ENCODE measurements at regions not wholly inside any gene's neighbourhood (a gene's known extent, or its start where the extent isn't known, plus 50 kb on each side); places are given as distances from the start of the nearest gene placed in this dataset.

DNA sequence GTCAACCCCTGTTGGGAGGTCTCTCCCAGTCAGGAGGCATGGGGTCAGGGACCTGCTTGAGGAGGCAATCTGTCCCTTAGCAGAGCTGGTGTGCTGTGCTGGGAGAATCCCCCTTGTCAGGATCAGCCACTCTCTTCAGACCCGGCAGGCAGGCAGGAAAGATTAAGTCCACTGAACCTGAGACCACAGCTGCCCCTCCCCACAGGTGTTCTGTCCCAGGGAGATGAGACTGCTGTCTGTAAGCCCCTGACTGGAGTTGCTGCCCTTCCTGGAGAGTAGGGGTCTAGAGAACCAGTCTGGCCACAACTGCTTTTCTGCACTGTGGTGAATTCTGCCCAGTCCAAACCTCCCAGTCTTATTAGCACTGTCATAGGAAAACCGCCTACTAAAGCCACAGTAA lies 677.8 kb upstream of the POU3F2 start:
- intact Hi-C loops (cut with DNase I), result no loop called here
- Histone ChIP-seq H3K4me1 (no peaks in the 10 kb centered on the region), H3K36me3 (no peaks in the 10 kb centered on the region), H3K27ac (no peak overlapping the region), H3K4me3 (no peak overlapping the region), H3K27me3 (no peaks in the 10 kb centered on the region), H3K9me3 (peaks cover 0 to 14% of the 10 kb centered on the region in 2 donors)
- TF ChIP-seq, protein P1, sequence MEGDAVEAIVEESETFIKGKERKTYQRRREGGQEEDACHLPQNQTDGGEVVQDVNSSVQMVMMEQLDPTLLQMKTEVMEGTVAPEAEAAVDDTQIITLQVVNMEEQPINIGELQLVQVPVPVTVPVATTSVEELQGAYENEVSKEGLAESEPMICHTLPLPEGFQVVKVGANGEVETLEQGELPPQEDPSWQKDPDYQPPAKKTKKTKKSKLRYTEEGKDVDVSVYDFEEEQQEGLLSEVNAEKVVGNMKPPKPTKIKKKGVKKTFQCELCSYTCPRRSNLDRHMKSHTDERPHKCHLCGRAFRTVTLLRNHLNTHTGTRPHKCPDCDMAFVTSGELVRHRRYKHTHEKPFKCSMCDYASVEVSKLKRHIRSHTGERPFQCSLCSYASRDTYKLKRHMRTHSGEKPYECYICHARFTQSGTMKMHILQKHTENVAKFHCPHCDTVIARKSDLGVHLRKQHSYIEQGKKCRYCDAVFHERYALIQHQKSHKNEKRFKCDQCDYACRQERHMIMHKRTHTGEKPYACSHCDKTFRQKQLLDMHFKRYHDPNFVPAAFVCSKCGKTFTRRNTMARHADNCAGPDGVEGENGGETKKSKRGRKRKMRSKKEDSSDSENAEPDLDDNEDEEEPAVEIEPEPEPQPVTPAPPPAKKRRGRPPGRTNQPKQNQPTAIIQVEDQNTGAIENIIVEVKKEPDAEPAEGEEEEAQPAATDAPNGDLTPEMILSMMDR (IDR thresholded peaks at IDR 0.05), result no peak
- no peak for DNase-seq
- ATAC-seq, result no peak

DNA sequence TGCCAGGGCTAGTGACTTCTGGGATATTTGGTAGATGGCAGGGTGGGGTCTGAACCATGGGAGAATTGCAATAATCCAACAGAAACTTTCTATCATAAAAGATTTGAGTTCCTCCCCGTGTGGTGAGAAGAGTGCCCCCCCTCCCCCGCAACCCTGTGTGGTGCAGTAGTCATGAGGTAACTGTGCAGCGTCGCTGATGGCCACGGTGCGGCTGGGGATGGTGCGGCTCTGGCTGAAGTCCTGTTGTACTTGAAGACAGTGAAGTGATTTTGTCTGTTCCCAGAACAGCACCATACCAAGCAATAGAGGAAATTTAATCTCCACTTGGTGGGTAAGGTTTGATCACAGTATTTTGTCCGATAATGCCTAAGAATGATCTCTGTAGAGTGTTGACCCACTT lies 654.8 kb upstream of the POU3F2 start:
- H3K4me1 ChIP-seq, result no peaks in the 10 kb centered on the region
- H3K9me3 ChIP-seq, result peaks cover 0 to 2% of the 10 kb centered on the region in 2 donors
- TF ChIP-seq, protein P1 (IDR thresholded peaks at IDR 0.05), result no peak
- no peak overlapping the region for H3K4me3 ChIP-seq
- ATAC-seq (no peak), DNase-seq (peak in 1 of 4 donors; percentile 57)
- H3K27ac ChIP-seq, result no peak overlapping the region
- H3K27me3 ChIP-seq, result no peaks in the 10 kb centered on the region
- H3K36me3 ChIP-seq, result no peaks in the 10 kb centered on the region
- intact Hi-C loops (cut with DNase I), result no loop called here

DNA sequence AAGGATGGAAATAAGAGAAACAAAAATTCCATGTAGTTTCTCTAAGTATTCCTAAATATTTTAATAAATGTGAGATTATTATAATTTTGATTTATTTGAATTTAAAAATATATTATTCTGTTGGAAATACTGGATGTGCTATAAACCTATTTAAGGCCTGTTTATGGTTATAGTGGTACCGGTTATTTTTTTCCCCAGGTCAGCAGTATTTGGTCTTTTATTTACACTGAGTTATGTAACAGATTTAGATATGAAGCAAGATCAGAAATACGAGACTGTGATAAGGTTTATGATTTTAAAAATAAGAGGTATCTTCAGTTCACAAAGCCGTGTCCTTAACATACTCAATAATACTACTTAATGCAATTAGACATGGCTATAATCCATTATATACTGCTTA lies 634.3 kb upstream of the POU3F2 start:
- no peaks in the 10 kb centered on the region for H3K27me3 ChIP-seq
- H3K4me3 ChIP-seq, result no peak overlapping the region
- DNase-seq (no peak), ATAC-seq (no peak)
- intact Hi-C loops (cut with DNase I), result no loop called here
- H3K4me1 ChIP-seq, result no peaks in the 10 kb centered on the region
- TF ChIP-seq, protein P1 (IDR thresholded peaks at IDR 0.05), result no peak
- H3K36me3 ChIP-seq, result no peaks in the 10 kb centered on the region
- no peaks in the 10 kb centered on the region for H3K9me3 ChIP-seq
- no peak overlapping the region for H3K27ac ChIP-seq

DNA sequence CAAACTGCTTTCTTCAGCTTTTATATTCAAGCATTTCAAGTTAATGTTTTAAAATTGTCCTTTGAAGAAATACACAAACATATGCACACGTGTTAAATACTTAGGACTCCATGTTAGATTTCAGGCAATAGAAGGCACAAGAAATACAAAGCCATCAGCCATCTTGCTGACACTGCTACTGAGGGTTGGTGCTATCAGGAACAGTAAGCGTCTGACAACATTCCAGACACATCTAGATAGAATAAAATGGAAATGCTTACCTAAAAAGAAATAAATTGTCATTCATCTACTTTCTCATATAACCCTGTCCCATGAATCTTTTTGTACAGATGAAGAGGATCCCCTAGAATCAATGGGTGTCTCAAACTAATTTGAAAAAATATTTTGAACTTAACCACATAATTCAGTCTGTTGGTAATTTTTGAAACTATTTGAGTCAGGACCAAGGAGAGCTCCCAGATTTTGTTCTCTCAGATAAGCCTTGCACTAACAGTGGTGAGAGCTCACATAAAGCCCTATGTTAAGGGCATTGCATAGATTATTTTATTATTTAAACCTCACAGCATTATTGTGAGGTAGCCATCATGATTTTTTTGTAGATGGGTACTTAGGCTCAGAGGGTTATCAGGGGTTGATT lies 631.1 kb upstream of the POU3F2 start:
- TF ChIP-seq, protein P1 (IDR thresholded peaks at IDR 0.05), result no peak
- DNase-seq (peak in 2 of 4 donors; percentile 7 to 10), ATAC-seq (no peak)
- no peaks in the 10 kb centered on the region for H3K4me1 ChIP-seq
- H3K9me3 ChIP-seq, result no peaks in the 10 kb centered on the region
- no peak overlapping the region for H3K27ac ChIP-seq
- no peaks in the 10 kb centered on the region for H3K27me3 ChIP-seq
- no peak overlapping the region for H3K4me3 ChIP-seq
- H3K36me3 ChIP-seq, result no peaks in the 10 kb centered on the region
- intact Hi-C loops (cut with DNase I), result no loop called here

DNA sequence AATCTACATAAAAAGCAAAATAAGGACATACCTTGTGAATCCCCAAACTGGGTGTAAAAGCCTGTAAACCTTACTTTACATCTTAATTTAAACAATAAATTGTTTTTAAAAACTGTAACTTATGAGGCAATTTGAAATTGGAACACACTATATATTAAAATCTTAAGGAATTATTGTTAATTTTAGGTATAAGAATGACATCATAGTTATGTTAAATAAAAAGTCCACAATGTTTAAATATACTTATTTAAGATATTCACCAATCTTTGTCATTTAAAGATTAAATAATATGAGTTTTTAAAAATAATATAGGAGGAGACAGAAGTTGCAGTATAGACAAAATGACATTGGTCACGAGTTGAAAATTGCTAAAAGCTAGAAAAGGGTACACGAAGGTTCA lies 621.9 kb upstream of the POU3F2 start:
- H3K27me3 ChIP-seq, result no peaks in the 10 kb centered on the region
- H3K4me1 ChIP-seq, result no peaks in the 10 kb centered on the region
- H3K4me3 ChIP-seq, result no peak overlapping the region
- DNase-seq (no peak), ATAC-seq (no peak)
- no peaks in the 10 kb centered on the region for H3K9me3 ChIP-seq
- no peak overlapping the region for H3K27ac ChIP-seq
- H3K36me3 ChIP-seq, result no peaks in the 10 kb centered on the region
- intact Hi-C loops (cut with DNase I), result no loop called here
- TF ChIP-seq, protein P1 (IDR thresholded peaks at IDR 0.05), result no peak

All from left lung (tissue), 4 donors.